Ovary (tissue), 7 donors: ENCODE measurements at regions not wholly inside any gene's neighbourhood (a gene's known extent, or its start where the extent isn't known, plus 50 kb on each side); places are given as distances from the start of the nearest gene placed in this dataset.

Source experiments
- DNase-seq, 5 donors: peaks; one replicate each; pipeline ENCODE4 v3.0.0-alpha.2; 2019 to 2020
- H3K27ac ChIP-seq, 2 donors: fragments of 200-600 bp; one replicate each; pipeline versions ENCODE4 v1.5.1 to v1.8.0; 2019 to 2022
- H3K27me3 ChIP-seq: fragments of 200-600 bp; one replicate; pipeline ENCODE4 v1.8.0; 2022
- H3K36me3 ChIP-seq: fragments of 200-600 bp; sonication (generic); one replicate; pipeline ENCODE4 v1.5.1; 2019
- H3K4me1 ChIP-seq: one replicate; pipeline ENCODE4 v1.8.1; 2013; ENCODE audit warnings: mild to moderate bottlenecking, moderate library complexity; ENCODE audit not compliant: insufficient read depth
- H3K4me3 ChIP-seq: fragments of 200-600 bp; sonication (generic); one replicate; pipeline ENCODE4 v1.5.1; 2017
- H3K9me3 ChIP-seq, 2 donors: fragments of 200-600 bp in 1 of 2; sonication (generic) in 1 of 2; one replicate each; pipeline versions ENCODE4 v1.5.1 to v1.8.1; 2013 to 2019; ENCODE audit warnings: mild to moderate bottlenecking in 1 of 2, moderate library complexity in 1 of 2
- EP300 ChIP-seq: sonication (generic); formaldehyde crosslinking; IDR thresholded peaks from one replicate; pipeline ENCODE4 v1.6.1; 2017; ENCODE audit warnings: antibody characterized with exemption
- POLR2A ChIP-seq: fragments of 450-650 bp; IDR thresholded peaks from one replicate; pipeline ENCODE4 v1.6.1; 2017; ENCODE audit warnings: antibody characterized with exemption, mild to moderate bottlenecking, moderate library complexity
- WGBS, 3 donors: extraction: QIAGEN DNeasy Blood & Tissue Kit in 1 of 3; methylation state at CpG; one replicate each; pipeline versions ENCODE4 v1.1.5 to v1.1.7; 2013 to 2017; 5-methylcytosine and 5-hydroxymethylcytosine counted together
- intact Hi-C, 4 donors: fragments of 100-400 bp; cut with DNase I; formaldehyde crosslinking; loops; one replicate each; pipeline versions ENCODE4 v1.11.0 to v1.15.1; 2022 to 2023
- TF ChIP-seq, protein P1 (sequence below), 3 donors: fragments of 450-650 bp in 2 of 3; fragments of 200-600 bp in 1 of 3; IDR thresholded peaks; one replicate each; pipeline versions ENCODE4 v1.5.1 to v1.8.0; 2016 to 2022; ENCODE audit warnings: antibody characterized with exemption in 3 of 3, mild to moderate bottlenecking in 1 of 3
- donor health status: DM: no; HTN: no; CAD: no; lungs with moderate emphysema.
- donor health status: DM: no; HTN: no; CAD: no.
- donor health status: Bipolar disorder and iron deficiency.
- donor health status: DM: no; HTN: no; CAD: no.
- donor health status: DM: yes; HTN: yes; CAD: no.

DNA sequence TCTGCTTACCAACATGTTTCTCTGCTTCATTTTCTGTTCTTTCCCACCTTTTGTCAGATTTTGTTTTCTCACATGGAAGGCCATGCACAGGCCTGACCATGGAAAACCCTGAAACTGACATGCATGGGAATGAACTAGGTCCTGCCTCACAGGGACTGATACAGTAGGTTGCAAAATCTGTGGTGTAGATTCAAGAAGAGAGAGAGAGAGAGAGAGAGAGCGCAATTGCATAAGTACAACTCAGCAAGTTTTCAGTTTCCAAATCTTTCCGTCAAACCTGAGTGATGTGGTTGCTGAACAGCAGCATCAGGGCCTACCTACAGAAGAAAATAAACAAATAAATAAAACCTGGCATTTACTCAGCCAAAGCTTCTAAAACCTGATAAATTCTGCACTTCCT is 87.5 kb upstream of the RNF152 start:
- Histone ChIP-seq H3K36me3 (no peaks in the 10 kb centered on the region), H3K27ac (no peak overlapping the region), H3K27me3 (no peaks in the 10 kb centered on the region), H3K4me3 (no peak overlapping the region), H3K4me1 (peaks cover 6% of the 10 kb centered on the region), H3K9me3 (no peaks in the 10 kb centered on the region)
- TF ChIP-seq EP300 (no peak), POLR2A (no peak)
- TF ChIP-seq, protein P1, sequence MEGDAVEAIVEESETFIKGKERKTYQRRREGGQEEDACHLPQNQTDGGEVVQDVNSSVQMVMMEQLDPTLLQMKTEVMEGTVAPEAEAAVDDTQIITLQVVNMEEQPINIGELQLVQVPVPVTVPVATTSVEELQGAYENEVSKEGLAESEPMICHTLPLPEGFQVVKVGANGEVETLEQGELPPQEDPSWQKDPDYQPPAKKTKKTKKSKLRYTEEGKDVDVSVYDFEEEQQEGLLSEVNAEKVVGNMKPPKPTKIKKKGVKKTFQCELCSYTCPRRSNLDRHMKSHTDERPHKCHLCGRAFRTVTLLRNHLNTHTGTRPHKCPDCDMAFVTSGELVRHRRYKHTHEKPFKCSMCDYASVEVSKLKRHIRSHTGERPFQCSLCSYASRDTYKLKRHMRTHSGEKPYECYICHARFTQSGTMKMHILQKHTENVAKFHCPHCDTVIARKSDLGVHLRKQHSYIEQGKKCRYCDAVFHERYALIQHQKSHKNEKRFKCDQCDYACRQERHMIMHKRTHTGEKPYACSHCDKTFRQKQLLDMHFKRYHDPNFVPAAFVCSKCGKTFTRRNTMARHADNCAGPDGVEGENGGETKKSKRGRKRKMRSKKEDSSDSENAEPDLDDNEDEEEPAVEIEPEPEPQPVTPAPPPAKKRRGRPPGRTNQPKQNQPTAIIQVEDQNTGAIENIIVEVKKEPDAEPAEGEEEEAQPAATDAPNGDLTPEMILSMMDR (IDR thresholded peaks at IDR 0.05), result no peak
- WGBS, 3 donors, result 76 to 82% (median 76%) methylated on average over 2 of the region's 2 CpGs
- no peak for DNase-seq
- intact Hi-C loops, result no loop called here

DNA sequence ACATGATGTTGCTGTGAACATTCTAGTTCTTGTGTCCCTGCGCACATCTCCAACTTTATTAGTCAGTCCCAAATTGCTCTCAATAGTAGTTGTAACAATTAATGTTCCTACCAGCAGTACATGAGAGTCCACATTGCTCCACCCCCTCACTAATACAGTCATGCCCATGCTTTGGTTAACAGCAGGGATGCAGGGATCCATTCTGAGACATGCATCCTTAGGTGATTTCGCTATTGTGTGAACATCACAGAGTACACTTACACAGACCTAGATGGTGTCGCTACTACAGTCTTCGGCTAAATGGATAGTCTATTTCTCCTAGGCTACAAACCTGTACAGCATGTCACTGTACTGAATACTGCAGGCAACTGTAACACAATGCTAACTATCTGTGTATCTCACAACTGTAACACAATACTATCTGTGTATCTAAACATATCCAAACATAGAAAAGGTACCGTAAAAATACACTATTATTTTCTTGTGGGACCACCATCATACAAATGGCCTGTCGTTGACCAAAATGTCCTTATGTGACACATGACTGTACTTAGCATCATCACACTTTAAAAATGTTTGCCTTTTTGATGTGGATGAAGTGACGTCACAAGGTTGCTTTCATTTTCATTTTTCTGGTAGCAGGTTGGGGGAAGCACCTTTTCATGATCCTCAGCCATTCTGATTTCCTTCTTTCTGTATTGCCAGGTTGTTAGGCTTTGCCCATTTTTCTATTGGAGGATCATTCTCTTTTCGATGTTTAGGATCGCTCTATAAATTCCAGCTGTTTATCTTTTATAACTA is 82.9 kb upstream of the RNF152 start:
- no peak for DNase-seq
- no peak overlapping the region for H3K4me3 ChIP-seq
- no peaks in the 10 kb centered on the region for H3K9me3 ChIP-seq
- H3K4me1 ChIP-seq, result no peaks in the 10 kb centered on the region
- no peak for TF ChIP-seq POLR2A
- TF ChIP-seq, protein P1 (IDR thresholded peaks at IDR 0.05), result no peak
- TF ChIP-seq EP300, result no peak
- H3K27ac ChIP-seq, result no peak overlapping the region
- no peaks in the 10 kb centered on the region for H3K27me3 ChIP-seq
- WGBS, 3 donors, result 87 to 96% (median 96%) methylated on average over 9 of the region's 9 CpGs
- intact Hi-C loops, result no loop called here
- H3K36me3 ChIP-seq, result no peaks in the 10 kb centered on the region

DNA sequence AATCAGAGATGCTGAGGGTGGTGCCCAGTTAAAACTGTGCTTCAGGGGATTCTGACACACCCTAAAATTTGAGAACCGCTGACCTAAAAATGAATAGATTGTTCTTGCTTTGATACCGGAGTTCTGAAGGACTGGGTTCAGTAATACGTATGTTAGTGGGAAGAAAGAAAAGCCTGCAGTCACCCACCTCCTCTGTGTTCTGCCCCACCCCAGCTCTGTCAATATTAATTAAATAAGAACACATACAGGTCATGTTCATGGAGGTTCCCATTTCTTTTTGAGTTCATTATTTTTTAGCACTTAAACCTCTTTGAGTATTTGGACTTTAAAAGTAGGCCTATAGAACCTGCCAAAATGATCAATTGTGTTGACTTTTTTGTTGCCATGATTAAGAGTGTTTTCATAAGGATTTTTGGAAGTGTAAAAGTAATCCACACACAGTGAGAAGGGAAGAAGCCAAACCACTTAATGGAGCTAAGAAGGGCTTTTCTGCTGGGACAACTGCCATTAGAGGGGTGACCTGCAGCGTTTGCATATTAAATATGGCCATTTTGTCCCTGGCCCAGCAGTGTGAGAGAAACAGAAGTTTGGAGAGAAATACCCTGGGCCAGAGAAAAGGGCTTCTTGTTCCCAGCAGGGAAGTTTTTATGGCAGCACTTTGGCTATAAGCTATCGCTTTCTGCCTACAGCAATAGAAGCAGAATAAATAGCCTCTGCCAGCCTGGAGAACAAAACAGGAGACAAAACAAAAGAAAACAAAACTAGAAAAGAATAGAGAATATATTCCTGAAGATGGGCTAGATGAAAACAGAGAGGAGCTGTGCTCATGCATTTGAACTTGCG is 80.7 kb upstream of the RNF152 start:
- intact Hi-C loops, result no loop called here
- no peak for DNase-seq
- Histone ChIP-seq H3K9me3 (no peaks in the 10 kb centered on the region), H3K4me1 (no peaks in the 10 kb centered on the region), H3K4me3 (no peak overlapping the region), H3K27ac (no peak overlapping the region), H3K36me3 (no peaks in the 10 kb centered on the region), H3K27me3 (no peaks in the 10 kb centered on the region)
- no peak for TF ChIP-seq EP300
- TF ChIP-seq, protein P1 (IDR thresholded peaks at IDR 0.05), result no peak
- TF ChIP-seq POLR2A, result no peak
- WGBS, 3 donors, result 81 to 86% (median 83%) methylated on average over 6 of the region's 6 CpGs

DNA sequence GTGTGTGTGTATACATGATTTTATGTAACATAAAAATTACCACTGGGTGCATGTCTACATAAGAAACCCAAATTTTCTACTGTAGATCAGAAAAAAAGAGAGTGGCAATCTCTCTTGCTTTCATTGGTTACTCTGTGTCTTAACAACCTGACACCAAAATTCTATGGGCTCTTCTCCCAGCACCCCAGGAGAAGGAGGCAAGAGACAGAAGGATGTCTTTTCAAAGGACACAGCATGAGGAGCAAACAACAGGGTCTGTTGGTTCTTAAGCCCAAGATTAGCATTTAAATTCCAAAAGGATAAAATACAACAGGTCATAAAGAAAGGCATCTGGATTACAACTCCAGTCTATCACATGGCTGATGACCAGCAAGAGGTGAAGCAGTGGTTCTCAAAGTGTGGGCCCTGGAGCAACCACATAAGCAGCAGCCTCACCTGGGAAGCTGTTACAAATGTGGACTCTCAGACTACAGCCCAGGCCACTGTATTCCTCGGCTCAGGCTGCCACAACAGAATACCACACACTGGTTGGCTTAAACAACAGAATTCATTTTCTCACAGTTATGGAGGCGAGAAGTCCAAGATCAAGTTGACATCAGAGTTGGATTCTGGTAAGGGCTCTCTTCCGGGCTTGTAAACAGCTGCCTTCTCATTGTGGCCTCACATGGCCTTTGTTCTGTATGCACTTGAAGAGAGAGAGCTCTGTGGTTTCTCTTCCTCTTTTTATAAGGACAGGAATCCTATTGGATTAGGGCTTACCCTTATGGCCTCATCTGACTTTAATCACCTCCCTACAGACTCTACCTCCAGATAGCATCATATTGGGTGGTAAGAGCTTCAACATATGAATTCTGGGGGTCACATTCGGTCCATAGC is 79.8 kb upstream of the RNF152 start:
- WGBS, 3 donors, result 77 to 83% (median 81%) methylated on average over 4 of the region's 4 CpGs
- no peak for DNase-seq
- H3K27ac ChIP-seq, result no peak overlapping the region
- no peak overlapping the region for H3K4me3 ChIP-seq
- H3K4me1 ChIP-seq, result no peaks in the 10 kb centered on the region
- H3K9me3 ChIP-seq, result no peaks in the 10 kb centered on the region
- intact Hi-C loops, result no loop called here
- no peaks in the 10 kb centered on the region for H3K36me3 ChIP-seq
- H3K27me3 ChIP-seq, result no peaks in the 10 kb centered on the region
- TF ChIP-seq EP300 (no peak), POLR2A (no peak)
- TF ChIP-seq, protein P1 (IDR thresholded peaks at IDR 0.05), result no peak
